HEK293 (cell line): ENCODE measurements at regions not wholly inside any gene's neighbourhood (a gene's known extent, or its start where the extent isn't known, plus 50 kb on each side); places are given as distances from the start of the nearest gene placed in this dataset.

ENCODE experiments used
- CTCF ChIA-PET: fragments of 350-600 bp; formaldehyde crosslinking; extraction: SDS; loops from one replicate; lab custom pipeline; 2021; ENCODE audit warnings: antibody characterized with exemption; lab: Yijun Ruan, JAX
- POLR2A ChIA-PET: fragments of 300-600 bp; formaldehyde crosslinking; extraction: SDS; loops from one replicate; lab custom pipeline; 2020; ENCODE audit warnings: antibody characterized with exemption, inconsistent platforms; lab: Yijun Ruan, JAX
- H3K27ac ChIP-seq: fragments of 200-500 bp; sonication (Bioruptor generic); 2 replicates; pipeline ENCODE4 v1.5.1; 2014; ENCODE audit warnings: low read depth, low read length, control low read depth, inconsistent platforms; ENCODE audit errors: extremely low read depth
- H3K36me3 ChIP-seq, 2 experiments: fragments of 200-500 bp in 1 of 2; sonication (Bioruptor generic) in 1 of 2; 1 replicate in 1 of 2; 2 replicates in 1 of 2; pipeline ENCODE4 v1.5.1; 2014 to 2017; ENCODE audit warnings: inconsistent platforms in 2 of 2, low read length in 2 of 2; ENCODE audit not compliant: control insufficient read depth in 2 of 2, insufficient read depth in 1 of 2
- H3K4me1 ChIP-seq: fragments of 200-500 bp; sonication (Bioruptor generic); 2 replicates; pipeline ENCODE4 v1.5.1; 2014; ENCODE audit warnings: mild to moderate bottlenecking, low read length, inconsistent platforms; ENCODE audit not compliant: control insufficient read depth, insufficient read depth
- H3K4me3 ChIP-seq: 2 replicates; pipeline ENCODE4 v1.5.1; 2011; ENCODE audit warnings: low read depth, mild to moderate bottlenecking, control low read depth, low read length, moderate library complexity
- H3K9me3 ChIP-seq: fragments of 200-500 bp; sonication (Bioruptor generic); 2 replicates; pipeline ENCODE4 v1.5.1; 2014; ENCODE audit warnings: low read depth, low read length, inconsistent platforms; ENCODE audit not compliant: control insufficient read depth, insufficient read depth
- BCL11A ChIP-seq: fragments of 450-650 bp; formaldehyde crosslinking; IDR thresholded peaks from 2 replicates; pipeline ENCODE4 v1.5.1; 2016; ENCODE audit warnings: low read depth, missing biosample characterization, missing genetic modification characterization
- OSR2 ChIP-seq: fragments of 450-650 bp; formaldehyde crosslinking; IDR thresholded peaks from 2 replicates; pipeline ENCODE4 v1.5.1; 2016; ENCODE audit warnings: missing biosample characterization, missing genetic modification characterization
- PATZ1 ChIP-seq: fragments of 450-650 bp; formaldehyde crosslinking; IDR thresholded peaks from 2 replicates; pipeline ENCODE4 v1.5.1; 2016; ENCODE audit warnings: missing biosample characterization, missing genetic modification characterization
- PRDM10 ChIP-seq: fragments of 450-650 bp; formaldehyde crosslinking; IDR thresholded peaks from 2 replicates; pipeline ENCODE4 v1.5.1; 2016; ENCODE audit warnings: missing biosample characterization, missing genetic modification characterization
- SCRT2 ChIP-seq: fragments of 450-650 bp; formaldehyde crosslinking; IDR thresholded peaks from 2 replicates; pipeline ENCODE4 v1.5.1; 2016; ENCODE audit warnings: missing biosample characterization, missing genetic modification characterization
- SETDB1 ChIP-seq: IDR thresholded peaks from one replicate; pipeline ENCODE4 v1.6.1; 2017; ENCODE audit warnings: mild to moderate bottlenecking, low read length, moderate library complexity, mixed read lengths; ENCODE audit not compliant: insufficient read length
- SP7 ChIP-seq: fragments of 450-650 bp; formaldehyde crosslinking; IDR thresholded peaks from 2 replicates; pipeline ENCODE4 v1.5.1; 2016; ENCODE audit warnings: missing biosample characterization, missing genetic modification characterization
- TSHZ1 ChIP-seq: fragments of 450-650 bp; formaldehyde crosslinking; IDR thresholded peaks from 2 replicates; pipeline ENCODE4 v1.5.1; 2016; ENCODE audit warnings: missing biosample characterization, missing genetic modification characterization, borderline replicate concordance
- ZEB2 ChIP-seq: fragments of 450-650 bp; formaldehyde crosslinking; IDR thresholded peaks from 2 replicates; pipeline ENCODE4 v1.5.1; 2016; ENCODE audit warnings: missing biosample characterization, missing genetic modification characterization
- ZFP69B ChIP-seq: fragments of 450-650 bp; formaldehyde crosslinking; IDR thresholded peaks from 2 replicates; pipeline ENCODE4 v1.5.1; 2016; ENCODE audit warnings: missing biosample characterization, missing genetic modification characterization
- ZNF114 ChIP-seq: fragments of 450-650 bp; formaldehyde crosslinking; IDR thresholded peaks from 2 replicates; pipeline ENCODE4 v1.5.0; 2017; ENCODE audit warnings: missing biosample characterization, missing genetic modification characterization
- ZNF174 ChIP-seq: fragments of 450-650 bp; formaldehyde crosslinking; IDR thresholded peaks from 2 replicates; pipeline ENCODE4 v1.5.0; 2017; ENCODE audit warnings: missing biosample characterization, mild to moderate bottlenecking, missing genetic modification characterization
- ZNF184 ChIP-seq: fragments of 450-650 bp; IDR thresholded peaks from 2 replicates; pipeline ENCODE4 v1.5.1; 2018; ENCODE audit warnings: missing biosample characterization, mild to moderate bottlenecking, missing genetic modification characterization
- ZNF2 ChIP-seq: fragments of 450-650 bp; formaldehyde crosslinking; IDR thresholded peaks from 2 replicates; pipeline ENCODE4 v1.5.1; 2016; ENCODE audit warnings: missing biosample characterization, missing genetic modification characterization
- ZNF202 ChIP-seq: fragments of 450-650 bp; formaldehyde crosslinking; IDR thresholded peaks from 2 replicates; pipeline ENCODE4 v1.5.1; 2016; ENCODE audit warnings: missing biosample characterization, missing genetic modification characterization, borderline replicate concordance
- ZNF324 ChIP-seq: fragments of 450-650 bp; formaldehyde crosslinking; IDR thresholded peaks from 2 replicates; pipeline ENCODE4 v1.5.1; 2016; ENCODE audit warnings: missing biosample characterization, missing genetic modification characterization
- ZNF335 ChIP-seq: fragments of 450-650 bp; formaldehyde crosslinking; conservative IDR thresholded peaks from 2 replicates; pipeline ENCODE4 v1.5.1; 2016; ENCODE audit warnings: missing biosample characterization, missing genetic modification characterization
- ZNF391 ChIP-seq: fragments of 450-650 bp; formaldehyde crosslinking; IDR thresholded peaks from 2 replicates; pipeline ENCODE4 v1.5.1; 2016; ENCODE audit warnings: low read depth, missing biosample characterization, missing genetic modification characterization, borderline replicate concordance
- ZNF529 ChIP-seq: fragments of 450-650 bp; formaldehyde crosslinking; IDR thresholded peaks from 2 replicates; pipeline ENCODE4 v1.5.1; 2017; ENCODE audit warnings: missing genetic modification characterization, missing biosample characterization; ENCODE audit not compliant: insufficient replicate concordance
- ZNF549 ChIP-seq: fragments of 450-650 bp; IDR thresholded peaks from 2 replicates; pipeline ENCODE4 v1.5.1; 2018; ENCODE audit warnings: missing biosample characterization, missing genetic modification characterization, mild to moderate bottlenecking, inconsistent platforms, moderate library complexity
- ZNF555 ChIP-seq: fragments of 450-650 bp; formaldehyde crosslinking; conservative IDR thresholded peaks from 2 replicates; pipeline ENCODE4 v1.5.1; 2017; ENCODE audit warnings: missing biosample characterization, mild to moderate bottlenecking, missing genetic modification characterization, inconsistent platforms
- ZNF580 ChIP-seq: fragments of 450-650 bp; formaldehyde crosslinking; IDR thresholded peaks from 2 replicates; pipeline ENCODE4 v1.5.1; 2016; ENCODE audit warnings: missing biosample characterization, missing genetic modification characterization
- ZNF623 ChIP-seq: fragments of 450-650 bp; formaldehyde crosslinking; IDR thresholded peaks from 2 replicates; pipeline ENCODE4 v1.5.1; 2016; ENCODE audit warnings: missing biosample characterization, missing genetic modification characterization
- ZSCAN16 ChIP-seq: fragments of 450-650 bp; formaldehyde crosslinking; IDR thresholded peaks from 2 replicates; pipeline ENCODE4 v1.5.1; 2016; ENCODE audit warnings: missing biosample characterization, missing genetic modification characterization

GRCh38 chr6:93676581-93676980 is 257.2 kb upstream of the EPHA7 start:
- ChIA-PET POLR2A (no interaction called here), CTCF (no interaction called here)
- no peak for TF ChIP-seq PATZ1 (tag by site-specific recombination)
- no peak for TF ChIP-seq ZNF391
- TF ChIP-seq SETDB1: no peak
- TF ChIP-seq ZNF555 (tag by site-specific recombination): no peak
- no peak for TF ChIP-seq ZEB2 (tag by site-specific recombination)
- TF ChIP-seq ZNF184: no peak
- TF ChIP-seq TSHZ1 (tag by site-specific recombination): no peak
- no peak for TF ChIP-seq OSR2
- no peak for TF ChIP-seq ZNF174 (tag by site-specific recombination)
- no peak for TF ChIP-seq ZNF529
- no peak for TF ChIP-seq ZNF202 (tag by site-specific recombination)
- TF ChIP-seq ZSCAN16 (tag by site-specific recombination): no peak
- no peak for TF ChIP-seq ZFP69B (tag by site-specific recombination)
- TF ChIP-seq ZNF580 (tag by site-specific recombination): no peak
- no peak for TF ChIP-seq ZNF324 (tag by site-specific recombination)
- no peak for TF ChIP-seq PRDM10 (tag by site-specific recombination)
- no peak overlapping the region for H3K27ac ChIP-seq
- H3K4me3 ChIP-seq: no peak overlapping the region
- no peaks in the 10 kb centered on the region for H3K4me1 ChIP-seq
- H3K36me3 ChIP-seq: no peaks in the 10 kb centered on the region
- H3K9me3 ChIP-seq: no peaks in the 10 kb centered on the region

GRCh38 chr6:93675856-93676417 is 256.6 kb upstream of the EPHA7 start:
- no peaks in the 10 kb centered on the region for H3K9me3 ChIP-seq
- H3K4me1 ChIP-seq: no peaks in the 10 kb centered on the region
- H3K27ac ChIP-seq: no peak overlapping the region
- H3K36me3 ChIP-seq: no peaks in the 10 kb centered on the region
- CTCF ChIA-PET: no interaction called here
- H3K4me3 ChIP-seq: no peak overlapping the region
- POLR2A ChIA-PET: no interaction called here
- no peak for TF ChIP-seq ZNF114 (tag by site-specific recombination)
- TF ChIP-seq PATZ1 (tag by site-specific recombination): no peak
- TF ChIP-seq ZNF184: no peak
- no peak for TF ChIP-seq SCRT2 (tag by site-specific recombination)
- no peak for TF ChIP-seq ZNF335
- no peak for TF ChIP-seq ZNF549 (tag by site-specific recombination)
- TF ChIP-seq BCL11A: no peak
- no peak for TF ChIP-seq ZNF2 (tag by site-specific recombination)
- no peak for TF ChIP-seq ZNF580 (tag by site-specific recombination)
- no peak for TF ChIP-seq ZNF623
- no peak for TF ChIP-seq ZEB2 (tag by site-specific recombination)
- TF ChIP-seq SP7: no peak
